ENCODE measurements at regions not wholly inside any gene's neighbourhood (a gene's known extent, or its start where the extent isn't known, plus 50 kb on each side); places are given as distances from the start of the nearest gene placed in this dataset.

DNA sequence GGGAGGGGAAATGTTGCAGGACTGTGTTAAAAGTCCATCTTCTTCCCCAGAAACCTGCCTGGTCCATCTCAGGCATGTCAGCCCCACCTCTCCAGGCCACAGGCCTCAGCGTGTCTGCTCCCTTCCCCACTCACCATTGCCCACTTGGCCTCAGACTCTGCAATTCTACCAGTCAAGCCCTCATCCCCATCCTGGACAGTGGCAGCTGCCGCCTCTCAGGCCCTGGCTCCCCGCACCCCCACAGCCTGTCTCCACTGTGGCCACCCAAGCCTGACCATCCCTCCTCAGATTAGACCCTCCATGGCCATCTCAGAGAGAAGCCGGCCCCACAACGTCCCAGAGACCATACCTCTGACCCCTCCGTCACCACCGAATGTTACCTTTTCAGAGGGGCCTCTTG lies 89.9 kb downstream of the BARX1 start:
- intact Hi-C loops (cut with micrococcal nuclease; ENCODE audit: unreplicated experiment), result no loop called here
- CTCF ChIA-PET, result no interaction called here
- no peak for TF ChIP-seq EZH2 (IDR thresholded peaks at IDR 0.05; ENCODE audit: borderline replicate concordance, low read depth, low read length, poor library complexity, severe bottlenecking)
- TF ChIP-seq, protein P1, sequence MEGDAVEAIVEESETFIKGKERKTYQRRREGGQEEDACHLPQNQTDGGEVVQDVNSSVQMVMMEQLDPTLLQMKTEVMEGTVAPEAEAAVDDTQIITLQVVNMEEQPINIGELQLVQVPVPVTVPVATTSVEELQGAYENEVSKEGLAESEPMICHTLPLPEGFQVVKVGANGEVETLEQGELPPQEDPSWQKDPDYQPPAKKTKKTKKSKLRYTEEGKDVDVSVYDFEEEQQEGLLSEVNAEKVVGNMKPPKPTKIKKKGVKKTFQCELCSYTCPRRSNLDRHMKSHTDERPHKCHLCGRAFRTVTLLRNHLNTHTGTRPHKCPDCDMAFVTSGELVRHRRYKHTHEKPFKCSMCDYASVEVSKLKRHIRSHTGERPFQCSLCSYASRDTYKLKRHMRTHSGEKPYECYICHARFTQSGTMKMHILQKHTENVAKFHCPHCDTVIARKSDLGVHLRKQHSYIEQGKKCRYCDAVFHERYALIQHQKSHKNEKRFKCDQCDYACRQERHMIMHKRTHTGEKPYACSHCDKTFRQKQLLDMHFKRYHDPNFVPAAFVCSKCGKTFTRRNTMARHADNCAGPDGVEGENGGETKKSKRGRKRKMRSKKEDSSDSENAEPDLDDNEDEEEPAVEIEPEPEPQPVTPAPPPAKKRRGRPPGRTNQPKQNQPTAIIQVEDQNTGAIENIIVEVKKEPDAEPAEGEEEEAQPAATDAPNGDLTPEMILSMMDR (conservative IDR thresholded peaks at IDR 0.05; ENCODE audit: low read depth, low read length), result no peak
- POLR2A ChIA-PET (ENCODE audit: low non-redundant PET), result no interaction called here
- H3K9me3 ChIP-seq (ENCODE audit: low read depth, low read length, poor library complexity, severe bottlenecking), result no peaks in the 10 kb centered on the region
- no peaks in the 10 kb centered on the region for H3K4me1 ChIP-seq (ENCODE audit: insufficient read depth, low read length, poor library complexity, severe bottlenecking)
- no peak overlapping the region for H3K27ac ChIP-seq (ENCODE audit: low read depth, low read length, poor library complexity, severe bottlenecking)
- no peak for DNase-seq (ENCODE audit: low spot score)
- no peak overlapping the region for H3K4me3 ChIP-seq (ENCODE audit: low read depth, low read length, poor library complexity, severe bottlenecking)
- H3K36me3 ChIP-seq (ENCODE audit: insufficient read depth, low read length, poor library complexity, severe bottlenecking), result no peaks in the 10 kb centered on the region
- BruUV-seq (replicated peaks), result no TSS peak
- peaks cover 9% of the 10 kb centered on the region for H3K27me3 ChIP-seq (replicated peaks; ENCODE audit: insufficient read depth, low read depth, low read length, poor library complexity)

GRCh38 chr9:93864840-93865239 lies 90.3 kb downstream of the BARX1 start:
- POLR2A ChIA-PET (ENCODE audit: low non-redundant PET), result no interaction called here
- intact Hi-C loops (cut with micrococcal nuclease; ENCODE audit: unreplicated experiment), result no loop called here
- Histone ChIP-seq H3K27ac (ENCODE audit: low read depth, low read length, poor library complexity, severe bottlenecking) (no peak overlapping the region), H3K4me3 (ENCODE audit: low read depth, low read length, poor library complexity, severe bottlenecking) (no peak overlapping the region), H3K27me3 (replicated peaks; ENCODE audit: insufficient read depth, low read depth, low read length, poor library complexity) (peaks cover 12% of the 10 kb centered on the region), H3K36me3 (ENCODE audit: insufficient read depth, low read length, poor library complexity, severe bottlenecking) (no peaks in the 10 kb centered on the region), H3K4me1 (ENCODE audit: insufficient read depth, low read length, poor library complexity, severe bottlenecking) (no peaks in the 10 kb centered on the region), H3K9me3 (ENCODE audit: low read depth, low read length, poor library complexity, severe bottlenecking) (no peaks in the 10 kb centered on the region)
- CTCF ChIA-PET, result no interaction called here
- TF ChIP-seq EZH2 (IDR thresholded peaks at IDR 0.05; ENCODE audit: borderline replicate concordance, low read depth, low read length, poor library complexity, severe bottlenecking), result no peak
- TF ChIP-seq, protein P1 (conservative IDR thresholded peaks at IDR 0.05; ENCODE audit: low read depth, low read length), result no peak
- DNase-seq (ENCODE audit: low spot score), result no peak
- BruUV-seq (replicated peaks), result no TSS peak

GRCh38 chr9:93864032-93864431 lies 91.1 kb downstream of the BARX1 start:
- intact Hi-C loops (cut with micrococcal nuclease; ENCODE audit: unreplicated experiment), result no loop called here
- H3K9me3 ChIP-seq (ENCODE audit: low read depth, low read length, poor library complexity, severe bottlenecking), result no peaks in the 10 kb centered on the region
- no peak overlapping the region for H3K4me3 ChIP-seq (ENCODE audit: low read depth, low read length, poor library complexity, severe bottlenecking)
- ChIA-PET CTCF (no interaction called here), POLR2A (ENCODE audit: low non-redundant PET) (no interaction called here)
- TF ChIP-seq, protein P1 (conservative IDR thresholded peaks at IDR 0.05; ENCODE audit: low read depth, low read length), result no peak
- no peak for TF ChIP-seq EZH2 (IDR thresholded peaks at IDR 0.05; ENCODE audit: borderline replicate concordance, low read depth, low read length, poor library complexity, severe bottlenecking)
- H3K36me3 ChIP-seq (ENCODE audit: insufficient read depth, low read length, poor library complexity, severe bottlenecking), result no peaks in the 10 kb centered on the region
- no TSS peak for BruUV-seq (replicated peaks)
- no peaks in the 10 kb centered on the region for H3K4me1 ChIP-seq (ENCODE audit: insufficient read depth, low read length, poor library complexity, severe bottlenecking)
- peaks cover 12% of the 10 kb centered on the region for H3K27me3 ChIP-seq (replicated peaks; ENCODE audit: insufficient read depth, low read depth, low read length, poor library complexity)
- DNase-seq (ENCODE audit: low spot score), result no peak
- H3K27ac ChIP-seq (ENCODE audit: low read depth, low read length, poor library complexity, severe bottlenecking), result no peak overlapping the region

Data from A673 (cell line).